ENCODE measurements at regions not wholly inside any gene's neighbourhood (a gene's known extent, or its start where the extent isn't known, plus 50 kb on each side); places are given as distances from the start of the nearest gene placed in this dataset.

DNA sequence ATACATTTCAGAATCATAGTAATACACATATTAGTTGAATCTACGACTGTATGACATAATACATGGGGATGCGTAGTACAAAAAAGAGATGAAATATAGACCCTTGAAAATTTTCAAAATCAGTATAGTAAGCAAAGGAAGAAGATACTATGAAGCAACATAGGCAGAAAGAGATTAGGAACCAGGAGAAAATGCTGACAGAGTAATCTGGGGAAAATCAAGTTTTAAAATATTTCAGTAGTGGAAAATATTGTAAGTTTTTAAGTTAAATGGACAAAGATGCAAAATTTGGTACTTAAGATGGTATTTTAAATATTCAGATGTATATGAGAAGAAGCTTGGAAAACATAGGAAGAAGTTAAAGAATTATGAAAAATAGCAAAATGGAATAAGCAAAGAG lies 915.6 kb upstream of the LRFN5 start:
- no peak overlapping the region for H3K4me3 ChIP-seq
- peaks cover 6% of the 10 kb centered on the region; the same call in 2 of the 3 replicates for H3K4me1 Mint-ChIP-seq
- peaks cover 9% of the 10 kb centered on the region for H3K9me3 Mint-ChIP-seq
- no peaks in the 10 kb centered on the region for H3K36me3 ChIP-seq (ENCODE audit: insufficient read depth)
- H2AFZ ChIP-seq: no peak overlapping the region
- peaks cover 2% of the 10 kb centered on the region for H3K27me3 Mint-ChIP-seq (ENCODE audit: insufficient read depth, low read depth, poor library complexity)
- no peak overlapping the region for H3K4me3 Mint-ChIP-seq
- no peak overlapping the region for H3K4me2 ChIP-seq
- 0 out of 2 replicates have a peak, but pooled peaks cover 4% of the 10 kb centered on the region for H3K9me2 ChIP-seq (ENCODE audit: insufficient read depth)
- no peak for DNase-seq (ENCODE audit: low spot score)
- H3F3A ChIP-seq (replicated peaks; ENCODE audit: low read depth): no peaks in the 10 kb centered on the region
- TF ChIP-seq, protein P1, sequence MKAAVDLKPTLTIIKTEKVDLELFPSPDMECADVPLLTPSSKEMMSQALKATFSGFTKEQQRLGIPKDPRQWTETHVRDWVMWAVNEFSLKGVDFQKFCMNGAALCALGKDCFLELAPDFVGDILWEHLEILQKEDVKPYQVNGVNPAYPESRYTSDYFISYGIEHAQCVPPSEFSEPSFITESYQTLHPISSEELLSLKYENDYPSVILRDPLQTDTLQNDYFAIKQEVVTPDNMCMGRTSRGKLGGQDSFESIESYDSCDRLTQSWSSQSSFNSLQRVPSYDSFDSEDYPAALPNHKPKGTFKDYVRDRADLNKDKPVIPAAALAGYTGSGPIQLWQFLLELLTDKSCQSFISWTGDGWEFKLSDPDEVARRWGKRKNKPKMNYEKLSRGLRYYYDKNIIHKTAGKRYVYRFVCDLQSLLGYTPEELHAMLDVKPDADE (IDR thresholded peaks at IDR 0.05): no peak
- TF ChIP-seq JUNB (IDR thresholded peaks at IDR 0.05; ENCODE audit: unreplicated experiment): no peak
- TF ChIP-seq, protein P2, sequence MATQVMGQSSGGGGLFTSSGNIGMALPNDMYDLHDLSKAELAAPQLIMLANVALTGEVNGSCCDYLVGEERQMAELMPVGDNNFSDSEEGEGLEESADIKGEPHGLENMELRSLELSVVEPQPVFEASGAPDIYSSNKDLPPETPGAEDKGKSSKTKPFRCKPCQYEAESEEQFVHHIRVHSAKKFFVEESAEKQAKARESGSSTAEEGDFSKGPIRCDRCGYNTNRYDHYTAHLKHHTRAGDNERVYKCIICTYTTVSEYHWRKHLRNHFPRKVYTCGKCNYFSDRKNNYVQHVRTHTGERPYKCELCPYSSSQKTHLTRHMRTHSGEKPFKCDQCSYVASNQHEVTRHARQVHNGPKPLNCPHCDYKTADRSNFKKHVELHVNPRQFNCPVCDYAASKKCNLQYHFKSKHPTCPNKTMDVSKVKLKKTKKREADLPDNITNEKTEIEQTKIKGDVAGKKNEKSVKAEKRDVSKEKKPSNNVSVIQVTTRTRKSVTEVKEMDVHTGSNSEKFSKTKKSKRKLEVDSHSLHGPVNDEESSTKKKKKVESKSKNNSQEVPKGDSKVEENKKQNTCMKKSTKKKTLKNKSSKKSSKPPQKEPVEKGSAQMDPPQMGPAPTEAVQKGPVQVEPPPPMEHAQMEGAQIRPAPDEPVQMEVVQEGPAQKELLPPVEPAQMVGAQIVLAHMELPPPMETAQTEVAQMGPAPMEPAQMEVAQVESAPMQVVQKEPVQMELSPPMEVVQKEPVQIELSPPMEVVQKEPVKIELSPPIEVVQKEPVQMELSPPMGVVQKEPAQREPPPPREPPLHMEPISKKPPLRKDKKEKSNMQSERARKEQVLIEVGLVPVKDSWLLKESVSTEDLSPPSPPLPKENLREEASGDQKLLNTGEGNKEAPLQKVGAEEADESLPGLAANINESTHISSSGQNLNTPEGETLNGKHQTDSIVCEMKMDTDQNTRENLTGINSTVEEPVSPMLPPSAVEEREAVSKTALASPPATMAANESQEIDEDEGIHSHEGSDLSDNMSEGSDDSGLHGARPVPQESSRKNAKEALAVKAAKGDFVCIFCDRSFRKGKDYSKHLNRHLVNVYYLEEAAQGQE (IDR thresholded peaks at IDR 0.05; ENCODE audit: unreplicated experiment): no peak
- TF ChIP-seq, protein P3, sequence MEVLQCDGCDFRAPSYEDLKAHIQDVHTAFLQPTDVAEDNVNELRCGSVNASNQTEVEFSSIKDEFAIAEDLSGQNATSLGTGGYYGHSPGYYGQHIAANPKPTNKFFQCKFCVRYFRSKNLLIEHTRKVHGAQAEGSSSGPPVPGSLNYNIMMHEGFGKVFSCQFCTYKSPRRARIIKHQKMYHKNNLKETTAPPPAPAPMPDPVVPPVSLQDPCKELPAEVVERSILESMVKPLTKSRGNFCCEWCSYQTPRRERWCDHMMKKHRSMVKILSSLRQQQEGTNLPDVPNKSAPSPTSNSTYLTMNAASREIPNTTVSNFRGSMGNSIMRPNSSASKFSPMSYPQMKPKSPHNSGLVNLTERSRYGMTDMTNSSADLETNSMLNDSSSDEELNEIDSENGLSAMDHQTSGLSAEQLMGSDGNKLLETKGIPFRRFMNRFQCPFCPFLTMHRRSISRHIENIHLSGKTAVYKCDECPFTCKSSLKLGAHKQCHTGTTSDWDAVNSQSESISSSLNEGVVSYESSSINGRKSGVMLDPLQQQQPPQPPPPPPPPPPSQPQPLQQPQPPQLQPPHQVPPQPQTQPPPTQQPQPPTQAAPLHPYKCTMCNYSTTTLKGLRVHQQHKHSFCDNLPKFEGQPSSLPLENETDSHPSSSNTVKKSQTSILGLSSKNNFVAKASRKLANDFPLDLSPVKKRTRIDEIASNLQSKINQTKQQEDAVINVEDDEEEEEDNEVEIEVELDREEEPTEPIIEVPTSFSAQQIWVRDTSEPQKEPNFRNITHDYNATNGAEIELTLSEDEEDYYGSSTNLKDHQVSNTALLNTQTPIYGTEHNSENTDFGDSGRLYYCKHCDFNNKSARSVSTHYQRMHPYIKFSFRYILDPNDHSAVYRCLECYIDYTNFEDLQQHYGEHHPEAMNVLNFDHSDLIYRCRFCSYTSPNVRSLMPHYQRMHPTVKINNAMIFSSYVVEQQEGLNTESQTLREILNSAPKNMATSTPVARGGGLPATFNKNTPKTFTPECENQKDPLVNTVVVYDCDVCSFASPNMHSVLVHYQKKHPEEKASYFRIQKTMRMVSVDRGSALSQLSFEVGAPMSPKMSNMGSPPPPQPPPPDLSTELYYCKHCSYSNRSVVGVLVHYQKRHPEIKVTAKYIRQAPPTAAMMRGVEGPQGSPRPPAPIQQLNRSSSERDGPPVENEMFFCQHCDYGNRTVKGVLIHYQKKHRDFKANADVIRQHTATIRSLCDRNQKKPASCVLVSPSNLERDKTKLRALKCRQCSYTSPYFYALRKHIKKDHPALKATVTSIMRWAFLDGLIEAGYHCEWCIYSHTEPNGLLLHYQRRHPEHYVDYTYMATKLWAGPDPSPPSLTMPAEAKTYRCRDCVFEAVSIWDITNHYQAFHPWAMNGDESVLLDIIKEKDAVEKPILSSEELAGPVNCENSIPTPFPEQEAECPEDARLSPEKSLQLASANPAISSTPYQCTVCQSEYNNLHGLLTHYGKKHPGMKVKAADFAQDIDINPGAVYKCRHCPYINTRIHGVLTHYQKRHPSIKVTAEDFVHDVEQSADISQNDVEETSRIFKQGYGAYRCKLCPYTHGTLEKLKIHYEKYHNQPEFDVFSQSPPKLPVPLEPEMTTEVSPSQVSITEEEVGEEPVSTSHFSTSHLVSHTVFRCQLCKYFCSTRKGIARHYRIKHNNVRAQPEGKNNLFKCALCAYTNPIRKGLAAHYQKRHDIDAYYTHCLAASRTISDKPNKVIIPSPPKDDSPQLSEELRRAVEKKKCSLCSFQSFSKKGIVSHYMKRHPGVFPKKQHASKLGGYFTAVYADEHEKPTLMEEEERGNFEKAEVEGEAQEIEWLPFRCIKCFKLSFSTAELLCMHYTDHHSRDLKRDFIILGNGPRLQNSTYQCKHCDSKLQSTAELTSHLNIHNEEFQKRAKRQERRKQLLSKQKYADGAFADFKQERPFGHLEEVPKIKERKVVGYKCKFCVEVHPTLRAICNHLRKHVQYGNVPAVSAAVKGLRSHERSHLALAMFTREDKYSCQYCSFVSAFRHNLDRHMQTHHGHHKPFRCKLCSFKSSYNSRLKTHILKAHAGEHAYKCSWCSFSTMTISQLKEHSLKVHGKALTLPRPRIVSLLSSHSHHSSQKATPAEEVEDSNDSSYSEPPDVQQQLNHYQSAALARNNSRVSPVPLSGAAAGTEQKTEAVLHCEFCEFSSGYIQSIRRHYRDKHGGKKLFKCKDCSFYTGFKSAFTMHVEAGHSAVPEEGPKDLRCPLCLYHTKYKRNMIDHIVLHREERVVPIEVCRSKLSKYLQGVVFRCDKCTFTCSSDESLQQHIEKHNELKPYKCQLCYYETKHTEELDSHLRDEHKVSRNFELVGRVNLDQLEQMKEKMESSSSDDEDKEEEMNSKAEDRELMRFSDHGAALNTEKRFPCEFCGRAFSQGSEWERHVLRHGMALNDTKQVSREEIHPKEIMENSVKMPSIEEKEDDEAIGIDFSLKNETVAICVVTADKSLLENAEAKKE (CRISPR knock-in tag; IDR thresholded peaks at IDR 0.05): no peak
- no peak for TF ChIP-seq STAT1 (IDR thresholded peaks at IDR 0.05; ENCODE audit: unreplicated experiment)
- TF ChIP-seq, protein P4, sequence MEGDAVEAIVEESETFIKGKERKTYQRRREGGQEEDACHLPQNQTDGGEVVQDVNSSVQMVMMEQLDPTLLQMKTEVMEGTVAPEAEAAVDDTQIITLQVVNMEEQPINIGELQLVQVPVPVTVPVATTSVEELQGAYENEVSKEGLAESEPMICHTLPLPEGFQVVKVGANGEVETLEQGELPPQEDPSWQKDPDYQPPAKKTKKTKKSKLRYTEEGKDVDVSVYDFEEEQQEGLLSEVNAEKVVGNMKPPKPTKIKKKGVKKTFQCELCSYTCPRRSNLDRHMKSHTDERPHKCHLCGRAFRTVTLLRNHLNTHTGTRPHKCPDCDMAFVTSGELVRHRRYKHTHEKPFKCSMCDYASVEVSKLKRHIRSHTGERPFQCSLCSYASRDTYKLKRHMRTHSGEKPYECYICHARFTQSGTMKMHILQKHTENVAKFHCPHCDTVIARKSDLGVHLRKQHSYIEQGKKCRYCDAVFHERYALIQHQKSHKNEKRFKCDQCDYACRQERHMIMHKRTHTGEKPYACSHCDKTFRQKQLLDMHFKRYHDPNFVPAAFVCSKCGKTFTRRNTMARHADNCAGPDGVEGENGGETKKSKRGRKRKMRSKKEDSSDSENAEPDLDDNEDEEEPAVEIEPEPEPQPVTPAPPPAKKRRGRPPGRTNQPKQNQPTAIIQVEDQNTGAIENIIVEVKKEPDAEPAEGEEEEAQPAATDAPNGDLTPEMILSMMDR (conservative IDR thresholded peaks at IDR 0.05; ENCODE audit: low read depth in 2 of 2): no peak
- TF ChIP-seq ZNF331 (CRISPR knock-in tag; IDR thresholded peaks at IDR 0.05; ENCODE audit: low read depth): no peak
- TF ChIP-seq NANOG (IDR thresholded peaks at IDR 0.05; ENCODE audit: borderline replicate concordance): no peak
- TF ChIP-seq EZH2phosphoT487 (IDR thresholded peaks at IDR 0.05; ENCODE audit: unreplicated experiment): no peak
- no peak for TF ChIP-seq EZH2 (IDR thresholded peaks at IDR 0.05; ENCODE audit: low read depth, unreplicated experiment)
- TF ChIP-seq CREB1 (CRISPR knock-in tag; IDR thresholded peaks at IDR 0.05; ENCODE audit: low read depth): no peak
- no peak for TF ChIP-seq POLR2AphosphoS5 (IDR thresholded peaks at IDR 0.05; ENCODE audit: low read depth)
- TF ChIP-seq ZNF114 (CRISPR knock-in tag; IDR thresholded peaks at IDR 0.05): no peak
- no peaks in the 10 kb centered on the region for H3K27me3 ChIP-seq (ENCODE audit: insufficient read depth)
- H4K20me1 ChIP-seq (replicated peaks; ENCODE audit: insufficient read depth): no peaks in the 10 kb centered on the region
- no peak overlapping the region for H3K27ac Mint-ChIP-seq
- no peak overlapping the region for H3K27ac ChIP-seq (ENCODE audit: low read depth)
- no peaks in the 10 kb centered on the region for H3K79me2 ChIP-seq (replicated peaks; ENCODE audit: insufficient read depth)
- H3K4me1 ChIP-seq (ENCODE audit: insufficient read depth): peaks cover 23% of the 10 kb centered on the region
- peaks cover 8% of the 10 kb centered on the region for H3K36me3 Mint-ChIP-seq (ENCODE audit: low read depth)
- no peak for ATAC-seq

All from GM23338 (cell line).